Left ventricle myocardium superior (tissue), 1 donor: ENCODE measurements at regions not wholly inside any gene's neighbourhood (a gene's known extent, or its start where the extent isn't known, plus 50 kb on each side); places are given as distances from the start of the nearest gene placed in this dataset.
"Not testable (repeated sequence)": the region's sequence is repeated elsewhere in the genome, so short reads cannot be mapped to it uniquely, and the experiment has no call there.

Experiments
- ATAC-seq: fragments of 200-7000 bp; cut with Tn5 transposase; one replicate; pipeline ENCODE4 v1.9.1; 2020; ENCODE audit warnings: mild to moderate bottlenecking, moderate library complexity
- DNase-seq: peaks from one replicate; pipeline ENCODE4 v3.0.0-alpha.2; 2020
- intact Hi-C: fragments of 100-400 bp; cut with micrococcal nuclease; formaldehyde crosslinking; loops from one replicate; pipeline ENCODE4 v1.11.0; 2022
- donor health status: DM: no; HTN: yes; CAD: no; lungs with severe emphysema.

GRCh38 chr14:105598925-105599586 is 72.7 kb downstream of the TMEM121 start:
- DNase-seq, intact Hi-C loops, ATAC-seq: not testable (repeated sequence)

GRCh38 chr14:105600195-105600938 is 74.0 kb downstream of the TMEM121 start:
- ATAC-seq, DNase-seq, intact Hi-C loops: not testable (repeated sequence)

- intact Hi-C loops = no loop called here
- ATAC-seq (no peak), DNase-seq (no peak)
Observed at GRCh38 chr14:105600939-105601359, 74.6 kb downstream of the TMEM121 start.

GRCh38 chr14:105601360-105602242 is 75.2 kb downstream of the TMEM121 start:
- no peak for ATAC-seq
- intact Hi-C loops = no loop called here
- no peak for DNase-seq

GRCh38 chr14:105602243-105602750 is 75.9 kb downstream of the TMEM121 start:
- no peak for ATAC-seq
- intact Hi-C loops = no loop called here
- no peak for DNase-seq

- DNase-seq (no peak), ATAC-seq (no peak)
- intact Hi-C loops = no loop called here
Observed at GRCh38 chr14:105602799-105603793, 76.7 kb downstream of the TMEM121 start.

- intact Hi-C loops, DNase-seq, ATAC-seq: not testable (repeated sequence)
Observed at GRCh38 chr14:105604531-105605463, 78.4 kb downstream of the TMEM121 start.

- intact Hi-C loops = no loop called here
- DNase-seq (no peak), ATAC-seq (no peak)
Observed at GRCh38 chr14:105605464-105606304, 79.3 kb downstream of the TMEM121 start.

GRCh38 chr14:105606305-105606975 is 80.1 kb downstream of the TMEM121 start:
- DNase-seq, ATAC-seq, intact Hi-C loops: not testable (repeated sequence)

- ATAC-seq, intact Hi-C loops, DNase-seq: not testable (repeated sequence)
Observed at GRCh38 chr14:105607025-105607424, 80.6 kb downstream of the TMEM121 start.

GRCh38 chr14:105614987-105615386 is 88.6 kb downstream of the TMEM121 start:
- DNase-seq, intact Hi-C loops, ATAC-seq: not testable (repeated sequence)

GRCh38 chr14:105615986-105616801 is 89.8 kb downstream of the TMEM121 start:
- DNase-seq = peak; percentile 21
- intact Hi-C loops, ATAC-seq: not testable (repeated sequence)

- ATAC-seq = peak; percentile 11
- intact Hi-C loops = no loop called here
- DNase-seq = no peak
Observed at GRCh38 chr14:105616802-105617192, 90.4 kb downstream of the TMEM121 start.

GRCh38 chr14:105617201-105617777 is 90.9 kb downstream of the TMEM121 start:
- intact Hi-C loops = no loop called here

More at GRCh38 chr14:105617201-105617777, 90.9 kb downstream of the TMEM121 start:
- no peak for DNase-seq
- no peak for ATAC-seq
